Upper lobe of left lung (tissue), 4 donors: ENCODE measurements at regions not wholly inside any gene's neighbourhood (a gene's known extent, or its start where the extent isn't known, plus 50 kb on each side); places are given as distances from the start of the nearest gene placed in this dataset.

ENCODE experiments used
- CTCF ChIP-seq, 6 experiments: fragments of 450-650 bp in 4 of 6; fragments of 200-600 bp in 2 of 6; sonication (generic) in 2 of 6; IDR thresholded peaks; one replicate each; pipeline ENCODE4 v1.5.1; 2016 to 2019; ENCODE audit warnings: antibody characterized with exemption in 6 of 6
- EP300 ChIP-seq, 4 donors: sonication (generic); formaldehyde crosslinking; IDR thresholded peaks; one replicate each; pipeline ENCODE4 v1.5.1; 2017; ENCODE audit warnings: antibody characterized with exemption in 4 of 4, control low read depth in 2 of 4
- POLR2A ChIP-seq, 4 donors: fragments of 450-650 bp; IDR thresholded peaks; one replicate each; pipeline ENCODE4 v1.5.1; 2016 to 2017; ENCODE audit warnings: antibody characterized with exemption in 4 of 4, mild to moderate bottlenecking in 2 of 4
- POLR2AphosphoS5 ChIP-seq, 2 donors: sonication (generic); formaldehyde crosslinking; IDR thresholded peaks; one replicate each; pipeline ENCODE4 v1.5.1; 2017; ENCODE audit warnings: antibody characterized with exemption in 2 of 2

GRCh38 chr5:67372887-67373286, 176.3 kb upstream of the CD180 start:
- no peak for TF ChIP-seq EP300 (IDR thresholded peaks at IDR 0.05)
- TF ChIP-seq POLR2A (IDR thresholded peaks at IDR 0.05): no peak
- TF ChIP-seq CTCF (IDR thresholded peaks at IDR 0.05): no peak
- no peak for TF ChIP-seq POLR2AphosphoS5 (IDR thresholded peaks at IDR 0.05)
